IPS-15b (cell line): ENCODE measurements at regions not wholly inside any gene's neighbourhood (a gene's known extent, or its start where the extent isn't known, plus 50 kb on each side); places are given as distances from the start of the nearest gene placed in this dataset.

Source experiments
- H3K27me3 ChIP-seq: one replicate; pipeline ENCODE4 v1.6.1; 2013; ENCODE audit warnings: low read length; ENCODE audit not compliant: control insufficient read depth, insufficient read depth
- H3K36me3 ChIP-seq: one replicate; pipeline ENCODE4 v1.6.1; 2013; ENCODE audit warnings: low read length; ENCODE audit not compliant: control insufficient read depth, insufficient read depth
- H3K4me1 ChIP-seq: one replicate; pipeline ENCODE4 v1.6.1; 2013; ENCODE audit warnings: mild to moderate bottlenecking, low read length; ENCODE audit not compliant: control insufficient read depth, insufficient read depth
- H3K4me3 ChIP-seq: one replicate; pipeline ENCODE4 v1.5.1; 2013; ENCODE audit warnings: low read depth, low read length
- H3K9ac ChIP-seq: one replicate; pipeline ENCODE4 v1.6.1; 2013; ENCODE audit warnings: low read depth, mild to moderate bottlenecking, low read length
- H3K9me3 ChIP-seq: one replicate; pipeline ENCODE4 v1.6.1; 2013; ENCODE audit warnings: mild to moderate bottlenecking, low read length; ENCODE audit not compliant: control insufficient read depth, insufficient read depth

DNA sequence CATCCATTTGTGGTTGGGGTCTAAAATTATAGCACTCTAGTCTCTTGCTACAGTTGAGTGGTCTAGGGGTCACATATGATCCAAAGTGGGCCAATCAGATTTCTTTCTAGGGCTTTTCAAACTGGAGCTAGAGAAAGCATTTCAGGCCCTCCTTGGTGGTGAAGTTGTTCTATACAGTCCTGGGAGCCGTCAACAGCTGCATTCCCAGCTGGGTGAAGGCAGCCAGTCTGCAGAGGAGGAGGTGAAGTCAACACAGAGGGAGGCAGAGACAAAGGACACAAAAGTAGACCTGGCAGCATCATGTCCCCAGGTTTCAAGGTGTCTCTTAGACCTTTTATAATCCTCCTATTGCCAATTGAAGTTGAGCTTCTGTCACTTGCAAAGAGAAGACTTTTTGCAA, 518.2 kb downstream of the BNC2 start:
- H3K27me3 ChIP-seq: no peaks in the 10 kb centered on the region
- H3K4me3 ChIP-seq: no peak overlapping the region
- H3K9me3 ChIP-seq: no peaks in the 10 kb centered on the region
- H3K9ac ChIP-seq: no peak overlapping the region
- no peaks in the 10 kb centered on the region for H3K4me1 ChIP-seq
- H3K36me3 ChIP-seq: no peaks in the 10 kb centered on the region

DNA sequence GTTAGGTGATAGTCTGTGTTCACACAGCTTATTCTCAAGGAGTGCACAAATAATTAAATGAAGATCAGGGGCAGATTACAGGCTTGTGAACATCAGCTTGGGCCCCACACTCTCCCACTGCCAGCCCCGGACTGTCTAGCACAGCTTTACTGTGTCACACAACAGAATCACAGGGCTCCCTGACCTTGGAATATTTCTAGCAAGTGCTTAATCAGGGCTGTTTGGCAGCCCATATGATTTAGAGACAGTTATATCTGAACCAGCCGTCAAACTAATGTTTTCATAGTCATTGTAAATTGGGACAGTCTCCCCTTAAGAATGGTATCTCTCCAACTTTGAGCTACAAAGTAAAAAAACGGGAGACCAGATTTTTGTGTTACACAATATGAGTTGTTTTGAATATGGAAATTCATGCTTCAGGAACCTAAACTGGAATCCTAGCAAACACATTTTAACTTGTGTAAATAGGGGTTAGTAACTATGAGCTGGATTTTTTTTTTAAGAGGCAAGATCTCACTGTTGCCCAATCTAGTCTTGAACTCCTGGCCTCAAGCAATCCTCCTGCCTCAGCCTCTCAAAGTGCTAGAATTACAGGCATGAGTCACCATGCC, 517.6 kb downstream of the BNC2 start:
- Histone ChIP-seq H3K4me3 (no peak overlapping the region), H3K36me3 (no peaks in the 10 kb centered on the region), H3K9me3 (no peaks in the 10 kb centered on the region), H3K4me1 (no peaks in the 10 kb centered on the region), H3K9ac (no peak overlapping the region), H3K27me3 (no peaks in the 10 kb centered on the region)

DNA sequence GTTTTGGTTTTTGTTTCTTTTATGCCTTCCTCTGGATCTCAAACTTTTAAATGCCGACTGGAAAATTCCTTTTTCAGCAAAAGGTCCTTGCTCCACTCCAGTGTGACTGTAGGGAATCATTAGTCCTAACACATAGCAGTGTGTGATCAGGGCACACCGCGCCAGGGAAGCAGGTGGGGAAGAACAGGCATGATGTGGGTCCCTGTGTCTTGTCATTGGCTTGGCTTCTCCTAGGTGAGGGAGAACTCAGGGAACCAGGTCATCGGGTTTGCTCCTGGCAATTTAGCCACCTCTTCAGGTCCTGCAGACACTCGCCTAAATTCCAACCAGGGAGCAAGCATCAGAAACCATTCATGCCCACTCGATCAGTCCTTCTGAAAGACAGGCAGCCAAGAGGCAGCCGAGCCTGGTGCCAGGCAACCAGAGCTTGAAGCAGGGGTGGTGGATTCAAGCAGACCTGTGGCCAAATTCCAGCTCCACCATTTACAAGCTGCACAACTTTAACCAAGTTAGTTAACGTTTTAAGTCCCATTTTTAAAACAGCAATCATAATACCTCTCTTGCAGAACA, 514.2 kb downstream of the BNC2 start:
- Histone ChIP-seq H3K4me1 (no peaks in the 10 kb centered on the region), H3K36me3 (no peaks in the 10 kb centered on the region), H3K4me3 (no peak overlapping the region), H3K9ac (no peak overlapping the region), H3K9me3 (no peaks in the 10 kb centered on the region), H3K27me3 (no peaks in the 10 kb centered on the region)

DNA sequence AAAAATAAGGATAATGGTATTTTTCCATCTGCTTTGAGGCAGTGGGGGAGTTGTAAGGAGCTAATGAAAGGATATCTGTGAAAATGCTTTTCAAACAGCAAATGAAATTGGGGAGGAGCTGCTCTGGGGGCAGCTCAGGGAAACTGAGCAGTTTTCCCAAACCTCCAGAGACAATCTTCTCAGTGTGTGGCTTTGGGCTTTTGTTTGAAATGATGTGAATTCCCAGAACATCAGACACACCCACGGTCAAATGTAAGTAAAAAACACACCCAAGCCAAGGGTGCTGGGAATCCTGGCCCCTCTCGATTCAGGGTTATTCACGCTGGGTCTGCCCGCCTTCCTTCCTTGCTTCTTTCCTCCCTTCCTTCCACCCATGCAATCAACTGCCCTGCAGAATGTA, 512.6 kb downstream of the BNC2 start:
- Histone ChIP-seq H3K4me1 (peaks cover 3% of the 10 kb centered on the region), H3K9me3 (no peaks in the 10 kb centered on the region), H3K4me3 (no peak overlapping the region), H3K36me3 (no peaks in the 10 kb centered on the region), H3K9ac (no peak overlapping the region), H3K27me3 (no peaks in the 10 kb centered on the region)

DNA sequence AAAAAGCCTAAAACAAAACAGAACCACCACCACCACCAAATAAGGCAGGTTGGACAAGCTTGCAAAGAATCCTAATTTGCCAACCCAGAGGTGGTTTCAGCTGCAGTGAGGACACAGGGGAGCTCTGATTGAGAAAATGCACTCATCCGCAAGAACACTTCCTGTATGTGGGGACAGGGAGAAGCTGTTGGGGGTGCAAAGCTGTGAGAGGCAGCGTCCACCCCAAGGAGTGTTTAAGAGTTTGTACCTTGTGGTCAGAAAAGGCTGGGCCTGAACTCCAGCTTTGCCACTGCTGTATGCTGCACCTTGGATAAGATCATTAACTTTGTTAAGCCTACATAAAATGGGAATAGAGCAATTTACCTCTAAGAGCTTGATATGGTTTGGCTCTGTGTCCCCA, 511.7 kb downstream of the BNC2 start:
- Histone ChIP-seq H3K9me3 (no peaks in the 10 kb centered on the region), H3K9ac (no peak overlapping the region), H3K36me3 (no peaks in the 10 kb centered on the region), H3K27me3 (no peaks in the 10 kb centered on the region), H3K4me1 (peaks cover 6% of the 10 kb centered on the region), H3K4me3 (no peak overlapping the region)
